ENCODE measurements at regions not wholly inside any gene's neighbourhood (a gene's known extent, or its start where the extent isn't known, plus 50 kb on each side); places are given as distances from the start of the nearest gene placed in this dataset.

DNA sequence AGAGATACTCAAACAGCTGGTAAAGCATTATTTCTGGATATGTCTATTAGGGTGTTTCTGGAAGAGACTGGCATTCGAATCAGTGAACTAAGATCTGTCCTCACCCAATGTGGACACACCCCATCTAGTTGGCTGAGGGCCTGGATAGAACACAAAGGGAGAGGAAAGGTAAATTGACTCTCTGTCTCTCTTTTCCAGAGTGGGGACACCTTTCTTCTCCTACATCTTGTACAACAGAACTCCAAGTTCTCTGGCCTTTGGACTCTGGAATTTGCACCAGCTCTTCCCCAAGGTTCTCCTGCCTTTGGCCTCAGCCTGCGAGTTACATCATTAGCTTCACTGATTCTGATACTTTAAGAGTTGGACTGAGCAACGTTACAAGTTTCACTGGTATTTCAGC is 1253.9 kb downstream of the SLC16A7 start:
- no peak overlapping the region for H3K27ac ChIP-seq
- TF ChIP-seq ZFX (IDR thresholded peaks at IDR 0.05; ENCODE audit: borderline replicate concordance) (no peak), CTCF (IDR thresholded peaks at IDR 0.05) (no peak)

DNA sequence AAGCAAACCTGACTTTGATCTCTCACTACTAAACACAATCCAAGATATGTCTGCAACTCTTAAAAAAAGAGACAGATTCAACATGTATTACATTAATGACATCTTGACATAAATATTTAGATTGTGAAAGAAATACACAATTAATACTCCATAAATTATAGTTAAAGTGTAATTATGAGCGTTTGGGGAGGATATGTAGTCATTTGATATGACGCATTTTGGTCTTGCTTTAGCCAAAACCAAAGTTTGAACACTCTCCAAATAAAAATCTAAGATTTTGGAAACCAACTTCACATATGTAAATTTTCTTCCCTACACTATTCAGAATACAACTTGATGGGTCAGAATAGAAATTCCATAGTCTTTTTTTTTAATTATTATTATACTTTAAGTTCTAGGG is 1257.6 kb downstream of the SLC16A7 start:
- no peak overlapping the region for H3K27ac ChIP-seq
- TF ChIP-seq CTCF (IDR thresholded peaks at IDR 0.05) (no peak), ZFX (IDR thresholded peaks at IDR 0.05; ENCODE audit: borderline replicate concordance) (no peak)

DNA sequence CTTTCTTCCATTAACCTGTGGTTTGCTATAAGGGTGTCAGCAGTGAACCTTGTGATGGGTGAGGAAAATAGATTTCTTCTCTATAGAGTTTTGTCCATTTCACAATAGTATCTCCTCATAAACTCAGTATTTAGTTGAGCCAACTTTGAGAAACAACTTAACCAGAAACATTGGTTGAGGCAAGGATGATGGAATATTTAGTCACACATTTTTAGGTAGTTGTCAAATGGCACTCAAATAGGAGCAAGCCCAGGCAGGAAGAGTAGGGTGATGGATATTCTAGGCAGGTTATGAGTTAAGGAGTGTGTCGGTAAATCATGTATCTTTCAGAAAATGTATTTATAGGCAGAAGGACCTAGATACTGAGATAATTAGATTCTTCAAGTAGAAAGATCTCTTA is 1267.6 kb downstream of the SLC16A7 start:
- TF ChIP-seq ZFX (IDR thresholded peaks at IDR 0.05; ENCODE audit: borderline replicate concordance) = no peak
- TF ChIP-seq CTCF (IDR thresholded peaks at IDR 0.05) = no peak
- H3K27ac ChIP-seq = no peak overlapping the region

DNA sequence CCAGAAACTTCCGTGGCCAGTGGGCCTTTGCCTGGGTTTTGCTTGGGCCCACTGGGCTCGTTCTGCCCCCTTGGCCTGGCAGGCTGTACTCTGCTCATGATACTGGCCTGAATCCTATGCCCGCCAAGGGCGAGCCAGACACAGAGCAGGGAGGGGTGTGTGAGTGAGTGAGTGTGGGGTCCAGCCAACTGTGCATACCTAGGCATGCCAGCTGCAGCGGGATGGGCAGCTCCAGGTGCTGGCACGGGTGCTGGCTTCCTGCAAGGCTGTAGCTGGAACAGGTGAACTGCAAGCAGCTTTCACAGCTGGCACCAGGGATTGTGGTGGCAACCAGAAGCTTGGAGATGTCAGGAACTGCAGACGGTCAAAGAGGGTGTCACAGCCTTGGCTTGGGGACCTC is 1276.4 kb downstream of the SLC16A7 start:
- TF ChIP-seq ZFX (IDR thresholded peaks at IDR 0.05; ENCODE audit: borderline replicate concordance) (no peak), CTCF (IDR thresholded peaks at IDR 0.05) (no peak)
- H3K27ac ChIP-seq = no peak overlapping the region

- H3K27ac ChIP-seq = no peak overlapping the region
- TF ChIP-seq CTCF (IDR thresholded peaks at IDR 0.05) = no peak
- TF ChIP-seq ZFX (IDR thresholded peaks at IDR 0.05; ENCODE audit: borderline replicate concordance) = no peak
These were observed 1277.3 kb downstream of the SLC16A7 start for GRCh38 chr12:60872850-60873713.

DNA sequence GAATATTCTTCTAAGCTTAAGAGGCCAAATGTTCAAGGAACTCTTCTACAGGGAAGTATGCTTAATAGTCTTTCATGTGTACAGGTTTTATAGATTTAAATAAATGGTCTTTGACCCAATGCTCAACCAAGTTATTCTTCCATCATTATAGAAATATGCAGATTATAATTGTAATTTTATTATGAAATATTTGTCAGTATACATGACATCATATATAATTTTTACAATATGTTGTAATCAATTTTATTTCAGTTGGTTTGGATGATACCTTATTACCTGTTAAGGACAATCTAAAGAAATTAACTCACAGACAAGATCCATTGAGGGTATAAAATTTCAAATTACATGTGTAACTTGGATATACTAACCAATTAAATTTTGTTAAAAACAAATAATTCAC is 1278.3 kb downstream of the SLC16A7 start:
- H3K27ac ChIP-seq = no peak overlapping the region
- TF ChIP-seq ZFX (IDR thresholded peaks at IDR 0.05; ENCODE audit: borderline replicate concordance) (no peak), CTCF (IDR thresholded peaks at IDR 0.05) (no peak)

DNA sequence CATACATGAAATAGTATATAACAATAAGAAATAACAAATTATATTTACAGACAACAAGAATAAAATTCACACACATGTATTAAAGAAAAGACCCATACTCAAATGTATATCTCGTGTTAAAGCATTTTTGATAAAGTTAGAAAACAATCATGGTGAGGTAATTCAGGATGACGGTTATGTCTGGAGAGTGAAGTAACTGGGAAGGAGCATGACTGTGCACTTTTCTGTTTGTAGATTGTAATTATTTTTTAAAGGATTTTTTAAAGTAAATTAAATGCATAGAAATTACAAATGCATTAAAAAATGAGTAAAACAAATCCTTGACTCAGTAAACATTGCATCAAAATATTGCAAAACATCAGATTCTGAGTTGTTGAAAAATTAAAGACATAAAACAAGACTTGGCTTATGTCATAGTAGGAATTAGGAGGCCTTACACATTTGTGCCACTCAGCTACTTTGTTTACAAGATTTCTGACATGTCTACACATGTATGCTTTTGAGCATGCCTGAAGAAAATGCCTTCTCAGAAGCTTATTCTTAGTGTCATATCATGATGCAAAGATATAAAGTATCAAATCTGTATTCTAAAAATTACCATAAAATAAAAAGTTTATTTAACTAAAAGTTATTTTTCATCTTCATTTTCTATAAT is 1325.1 kb downstream of the SLC16A7 start:
- no peak overlapping the region for H3K27ac ChIP-seq
- TF ChIP-seq ZFX (IDR thresholded peaks at IDR 0.05; ENCODE audit: borderline replicate concordance) = no peak
- TF ChIP-seq CTCF (IDR thresholded peaks at IDR 0.05) = no peak

Data from 22Rv1 (cell line).